Neutrophil (primary cell): ENCODE measurements at regions not wholly inside any gene's neighbourhood (a gene's known extent, or its start where the extent isn't known, plus 50 kb on each side); places are given as distances from the start of the nearest gene placed in this dataset.

Experiments used
- H3K27ac ChIP-seq: fragments of 200-600 bp; sonication (generic); 2 replicates; pipeline ENCODE4 v1.5.1; 2016; ENCODE audit warnings: mild to moderate bottlenecking, moderate library complexity
- H3K27me3 ChIP-seq: fragments of 200-600 bp; sonication (generic); 2 replicates; pipeline ENCODE4 v1.6.0; 2016; ENCODE audit warnings: mild to moderate bottlenecking
- H3K36me3 ChIP-seq: fragments of 200-600 bp; sonication (generic); 2 replicates; pipeline ENCODE4 v1.5.1; 2017
- H3K4me1 ChIP-seq, 2 experiments: fragments of 200-600 bp in 1 of 2; sonication (generic) in 1 of 2; 1 replicate in 1 of 2; 2 replicates in 1 of 2; pipeline versions ENCODE4 v1.5.1 to v1.6.1; 2013 to 2016; ENCODE audit warnings: low read depth in 1 of 2, low read length in 1 of 2, mild to moderate bottlenecking in 1 of 2, moderate library complexity in 1 of 2; ENCODE audit not compliant: control insufficient read depth in 1 of 2, insufficient read depth in 1 of 2
- H3K4me3 ChIP-seq, 2 experiments: fragments of 200-600 bp in 1 of 2; sonication (generic) in 1 of 2; 1 replicate in 1 of 2; 2 replicates in 1 of 2; pipeline ENCODE4 v1.5.1; 2013 to 2016; ENCODE audit warnings: low read depth in 1 of 2, low read length in 1 of 2, mild to moderate bottlenecking in 1 of 2, moderate library complexity in 1 of 2
- H3K9me3 ChIP-seq: fragments of 200-600 bp; sonication (generic); 2 replicates; pipeline ENCODE4 v1.5.1; 2016
- TF ChIP-seq, protein P1 (sequence below): fragments of 200-600 bp; sonication (generic); IDR thresholded peaks from 2 replicates; pipeline ENCODE4 v1.5.1; 2016; ENCODE audit warnings: antibody characterized with exemption

DNA sequence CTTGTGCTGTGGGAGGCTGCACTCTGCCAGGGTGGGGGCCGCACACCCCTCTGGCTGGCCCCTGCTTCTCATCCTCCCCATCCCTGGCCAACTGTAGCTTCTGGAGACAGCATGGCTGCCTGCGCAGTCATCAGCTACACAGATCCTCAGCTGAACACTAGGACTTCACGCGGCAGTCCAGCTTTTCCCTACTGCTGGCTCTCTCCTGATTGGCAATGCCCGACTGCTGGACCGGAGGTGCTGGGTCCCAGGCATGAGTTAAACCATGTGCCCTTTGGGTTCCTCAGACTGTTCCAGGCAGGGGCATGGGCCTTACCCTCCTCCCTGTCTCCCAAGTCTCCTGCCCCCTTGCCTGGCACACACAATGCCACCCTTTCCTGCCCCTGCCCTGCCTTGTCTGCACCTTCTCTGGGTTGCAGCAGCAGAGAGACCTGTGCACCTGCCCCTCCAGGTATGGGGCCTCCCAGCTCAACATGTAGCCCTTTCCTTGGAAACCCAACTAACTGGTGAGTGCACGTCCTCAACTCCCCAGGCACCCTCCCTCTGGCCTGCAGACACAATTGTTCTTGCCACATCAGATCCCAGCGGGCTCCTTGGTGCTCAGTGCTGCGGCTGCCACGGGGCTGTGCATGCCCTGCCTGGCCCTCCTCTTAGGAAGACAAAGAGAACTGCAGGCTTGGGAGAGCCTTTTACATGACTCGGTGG is 1039.2 kb downstream of the TBC1D22A start:
- Histone ChIP-seq H3K27ac (no peak overlapping the region), H3K4me3 (no peak overlapping the region), H3K36me3 (no peaks in the 10 kb centered on the region), H3K9me3 (no peaks in the 10 kb centered on the region), H3K4me1 (no peaks in the 10 kb centered on the region), H3K27me3 (no peaks in the 10 kb centered on the region)
- TF ChIP-seq, protein P1, sequence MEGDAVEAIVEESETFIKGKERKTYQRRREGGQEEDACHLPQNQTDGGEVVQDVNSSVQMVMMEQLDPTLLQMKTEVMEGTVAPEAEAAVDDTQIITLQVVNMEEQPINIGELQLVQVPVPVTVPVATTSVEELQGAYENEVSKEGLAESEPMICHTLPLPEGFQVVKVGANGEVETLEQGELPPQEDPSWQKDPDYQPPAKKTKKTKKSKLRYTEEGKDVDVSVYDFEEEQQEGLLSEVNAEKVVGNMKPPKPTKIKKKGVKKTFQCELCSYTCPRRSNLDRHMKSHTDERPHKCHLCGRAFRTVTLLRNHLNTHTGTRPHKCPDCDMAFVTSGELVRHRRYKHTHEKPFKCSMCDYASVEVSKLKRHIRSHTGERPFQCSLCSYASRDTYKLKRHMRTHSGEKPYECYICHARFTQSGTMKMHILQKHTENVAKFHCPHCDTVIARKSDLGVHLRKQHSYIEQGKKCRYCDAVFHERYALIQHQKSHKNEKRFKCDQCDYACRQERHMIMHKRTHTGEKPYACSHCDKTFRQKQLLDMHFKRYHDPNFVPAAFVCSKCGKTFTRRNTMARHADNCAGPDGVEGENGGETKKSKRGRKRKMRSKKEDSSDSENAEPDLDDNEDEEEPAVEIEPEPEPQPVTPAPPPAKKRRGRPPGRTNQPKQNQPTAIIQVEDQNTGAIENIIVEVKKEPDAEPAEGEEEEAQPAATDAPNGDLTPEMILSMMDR = no peak

DNA sequence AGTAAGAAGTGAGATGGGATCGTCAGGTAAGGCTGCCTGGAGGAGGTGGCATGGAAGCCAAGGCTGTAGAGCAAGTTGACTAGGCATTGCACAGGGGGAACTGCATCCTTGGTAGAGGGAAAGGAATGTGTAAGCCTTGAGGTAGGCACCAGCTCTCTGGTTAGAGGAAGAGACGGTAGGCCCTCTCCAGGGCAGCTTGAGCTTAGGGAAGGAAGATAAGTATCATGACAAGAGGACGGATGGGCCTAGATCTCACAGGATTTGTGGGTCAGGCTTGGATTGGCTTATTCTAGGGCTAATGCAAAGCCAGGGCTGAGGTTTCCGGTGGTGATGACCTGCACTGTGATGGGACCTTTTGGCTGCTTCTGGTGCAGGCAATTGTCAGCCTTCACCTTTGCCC is 1035.8 kb downstream of the TBC1D22A start:
- TF ChIP-seq, protein P1 = no peak
- Histone ChIP-seq H3K9me3 (no peaks in the 10 kb centered on the region), H3K27ac (no peak overlapping the region), H3K27me3 (no peaks in the 10 kb centered on the region), H3K36me3 (no peaks in the 10 kb centered on the region), H3K4me1 (no peaks in the 10 kb centered on the region), H3K4me3 (no peak overlapping the region)

DNA sequence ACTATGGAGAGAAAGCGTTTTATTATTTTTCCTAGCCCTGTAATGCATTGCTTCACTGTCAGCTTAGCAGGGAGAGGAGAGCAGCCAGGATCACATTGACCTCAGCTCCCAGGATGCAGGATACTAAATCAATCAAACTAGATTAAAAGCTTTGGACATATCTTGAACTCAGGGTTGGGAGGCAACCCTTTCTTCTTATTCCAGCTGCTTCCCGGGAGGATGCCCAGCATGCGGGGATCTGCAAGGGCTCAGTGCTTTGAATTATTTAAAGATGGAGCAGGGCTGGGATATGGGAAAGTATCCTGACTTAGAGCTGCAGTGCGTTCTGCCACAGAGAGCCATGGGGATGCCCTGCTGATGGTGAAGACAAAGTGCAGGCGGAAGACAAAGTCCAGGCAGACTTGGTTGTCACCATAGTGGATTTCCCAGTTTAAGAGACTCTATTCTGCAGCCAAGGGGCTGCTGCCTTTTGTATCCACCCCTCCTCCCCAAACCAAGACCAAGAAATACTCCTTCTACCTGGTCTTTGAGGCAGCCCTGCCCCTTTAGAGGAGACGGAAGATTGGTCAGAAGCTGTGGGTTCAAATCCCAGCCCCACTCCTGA is 1035.0 kb downstream of the TBC1D22A start:
- no peaks in the 10 kb centered on the region for H3K27me3 ChIP-seq
- no peaks in the 10 kb centered on the region for H3K4me1 ChIP-seq
- H3K9me3 ChIP-seq = no peaks in the 10 kb centered on the region
- TF ChIP-seq, protein P1 = no peak
- no peak overlapping the region for H3K27ac ChIP-seq
- no peak overlapping the region for H3K4me3 ChIP-seq
- H3K36me3 ChIP-seq = no peaks in the 10 kb centered on the region

DNA sequence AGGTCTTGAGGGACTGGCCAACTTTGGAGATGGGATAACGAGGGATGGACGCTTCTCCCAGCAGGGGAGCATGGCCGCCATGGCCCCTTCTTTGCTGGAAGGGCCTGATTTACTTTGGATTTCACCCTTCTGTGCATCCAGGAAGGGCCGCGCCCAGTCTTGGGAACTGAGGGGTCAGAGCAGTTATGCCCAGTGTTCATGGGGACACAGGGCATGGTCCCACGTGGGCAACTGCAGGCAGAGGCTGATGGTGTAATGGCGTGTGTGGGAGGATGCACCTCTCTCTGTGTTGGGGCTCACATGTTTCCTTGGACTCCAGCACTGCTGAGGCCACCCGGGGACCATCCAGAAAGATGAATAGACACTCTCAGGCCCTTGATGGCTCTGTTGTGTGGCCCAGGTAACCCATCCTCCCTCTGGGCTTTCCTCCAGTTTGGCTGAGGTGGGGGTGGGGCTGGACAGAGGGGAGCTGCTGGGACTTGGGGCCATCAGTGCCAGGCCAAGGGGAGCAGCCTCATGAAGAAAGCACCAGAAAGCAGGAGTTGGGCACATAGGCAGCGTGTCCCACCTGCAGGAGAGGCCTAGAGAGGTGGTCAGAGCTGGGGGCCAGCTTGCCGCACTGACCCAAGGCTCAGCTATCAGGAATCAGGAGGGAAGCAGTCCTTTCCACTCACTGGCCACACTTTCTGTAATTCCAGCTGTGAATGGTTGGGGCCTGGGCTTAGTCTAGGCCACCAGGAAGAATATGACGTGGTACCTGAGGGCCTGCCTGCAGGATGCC is 1033.9 kb downstream of the TBC1D22A start:
- Histone ChIP-seq H3K9me3 (no peaks in the 10 kb centered on the region), H3K36me3 (no peaks in the 10 kb centered on the region), H3K4me3 (no peak overlapping the region), H3K27ac (no peak overlapping the region), H3K4me1 (no peaks in the 10 kb centered on the region), H3K27me3 (no peaks in the 10 kb centered on the region)
- TF ChIP-seq, protein P1 = no peak

DNA sequence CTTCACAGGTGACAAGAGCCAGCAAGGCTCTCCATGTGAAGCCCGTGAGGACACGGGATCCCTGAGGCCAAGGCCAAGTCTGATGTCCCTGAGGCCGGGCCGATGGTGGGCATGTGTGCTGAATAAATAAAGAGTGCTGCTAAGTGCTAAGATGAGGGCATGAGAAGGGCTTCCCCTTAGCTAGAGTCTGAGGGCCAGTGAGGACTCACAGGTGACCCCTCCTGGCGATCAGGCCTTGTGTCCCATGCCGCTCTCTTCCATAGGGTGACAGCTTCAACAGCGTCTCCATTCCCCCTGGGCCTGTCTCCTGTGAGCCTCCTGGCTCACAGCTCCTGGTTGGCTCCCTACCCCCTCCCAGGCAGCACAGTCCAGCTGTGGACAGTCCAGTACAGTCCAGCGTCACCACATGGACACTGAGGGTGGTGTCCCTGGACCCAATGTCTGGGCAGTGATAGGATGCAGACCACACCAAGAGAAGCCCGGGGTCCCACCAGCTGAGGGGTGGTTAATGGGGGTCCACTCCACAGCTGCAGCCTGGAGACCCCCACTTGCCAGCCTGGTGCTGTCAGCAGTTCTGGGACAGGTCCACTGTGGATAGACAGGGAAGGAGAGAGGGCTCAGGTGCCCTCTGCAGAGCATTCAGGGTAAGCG is 1033.2 kb downstream of the TBC1D22A start:
- no peaks in the 10 kb centered on the region for H3K27me3 ChIP-seq
- no peaks in the 10 kb centered on the region for H3K9me3 ChIP-seq
- H3K36me3 ChIP-seq = no peaks in the 10 kb centered on the region
- no peak overlapping the region for H3K4me3 ChIP-seq
- no peak overlapping the region for H3K27ac ChIP-seq
- TF ChIP-seq, protein P1 = no peak
- no peaks in the 10 kb centered on the region for H3K4me1 ChIP-seq
